HUDEP-2 (cell line): ENCODE measurements at regions not wholly inside any gene's neighbourhood (a gene's known extent, or its start where the extent isn't known, plus 50 kb on each side); places are given as distances from the start of the nearest gene placed in this dataset.
A peak's percentile ranks its signal among the peaks of the same experiment; 100 is the strongest.
"Not testable (repeated sequence)": the region's sequence is repeated elsewhere in the genome, so short reads cannot be mapped to it uniquely, and the experiment has no call there.

Experiments used
- DNase-seq, 76 experiments: peaks; one replicate each; lab custom pipeline; 2025; ENCODE audit not compliant: unreplicated experiment in 76 of 76; lab: John Stamatoyannopoulos, UW

- DNase-seq = no peak
Observed at GRCh38 chr2:88857274-88857741, 165.8 kb downstream of the RPIA start.

DNA sequence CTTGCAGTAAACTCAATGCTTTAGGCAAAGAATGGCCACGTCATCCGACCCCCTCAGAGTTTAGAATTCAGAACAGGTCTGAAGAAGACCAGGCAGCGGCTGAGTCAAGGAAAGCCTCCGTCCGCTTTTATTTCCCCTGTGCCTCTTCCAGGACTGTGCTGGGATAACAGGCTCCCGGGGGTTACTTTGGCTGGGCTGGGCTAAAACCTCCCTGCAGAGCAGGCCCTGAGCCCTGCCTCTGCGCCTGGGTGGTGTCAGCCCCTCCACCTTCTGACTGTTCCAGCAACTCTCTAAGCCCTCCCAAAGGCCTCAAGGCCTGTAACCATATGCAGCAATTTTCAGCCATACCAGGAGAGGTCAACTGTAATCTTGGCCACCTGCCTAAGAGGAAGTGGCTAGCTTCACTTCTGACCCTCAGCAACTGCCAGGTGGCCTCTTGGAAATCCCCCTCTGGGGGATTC lies 166.5 kb downstream of the RPIA start:
- peak in 8 of 76 experiments; percentile 10 to 46 (median 22) for DNase-seq

DNA sequence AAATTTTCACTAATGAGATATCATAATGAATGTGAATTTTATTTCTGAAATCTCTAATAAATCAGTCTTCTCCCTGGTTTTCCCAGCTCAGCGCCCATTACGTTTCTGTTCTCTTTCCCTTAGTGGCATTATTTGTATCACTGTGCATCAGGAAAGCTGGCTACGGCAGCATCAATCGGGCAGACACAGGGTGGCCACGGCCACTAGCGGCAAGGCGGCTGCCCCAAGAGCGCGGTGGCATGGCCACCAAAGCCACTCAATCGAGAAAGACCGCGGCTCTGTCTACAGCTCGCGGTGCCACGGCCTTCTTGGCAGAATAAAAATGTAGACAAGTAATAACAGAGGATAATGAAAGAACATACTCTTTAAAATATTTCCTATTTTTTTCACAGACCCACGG lies 168.0 kb downstream of the RPIA start:
- DNase-seq = no peak

DNA sequence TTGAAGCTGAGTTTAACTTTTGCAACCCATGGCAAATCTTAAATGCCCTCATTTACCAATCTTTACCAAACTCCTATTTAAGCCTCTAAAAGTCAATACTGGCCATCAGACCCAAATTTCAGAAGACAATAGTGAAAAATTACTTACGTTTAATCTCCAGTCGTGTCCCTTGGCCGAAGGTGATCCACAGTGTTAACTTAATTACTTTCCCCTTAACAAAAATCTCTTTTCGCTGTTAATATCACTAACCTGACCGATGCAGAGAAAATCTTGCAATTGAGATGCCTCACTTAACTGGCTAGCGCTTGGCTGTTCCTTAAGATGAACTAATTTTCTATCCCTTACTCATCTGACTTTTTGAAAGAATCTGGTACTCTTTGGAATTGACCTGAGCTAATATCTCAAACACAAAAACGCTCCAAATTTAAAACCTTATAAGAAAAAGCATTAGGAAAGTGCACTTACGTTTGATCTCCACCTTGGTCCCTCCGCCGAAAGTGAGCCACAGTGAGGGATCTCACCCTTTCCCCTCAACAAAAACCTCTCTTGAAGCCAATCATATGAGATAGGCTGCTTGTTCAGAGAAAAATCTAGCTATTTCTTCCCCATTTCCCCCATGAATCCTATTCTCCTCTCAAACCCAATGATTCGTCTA lies 169.1 kb downstream of the RPIA start:
- no peak for DNase-seq

- no peak for DNase-seq
Observed at GRCh38 chr2:88865801-88866371, 174.4 kb downstream of the RPIA start.

GRCh38 chr2:88866756-88867155 lies 175.3 kb downstream of the RPIA start:
- DNase-seq = peak in 30 of 76 experiments; percentile 2 to 58 (median 23)

GRCh38 chr2:88868861-88869260 lies 177.4 kb downstream of the RPIA start:
- DNase-seq = no peak

DNA sequence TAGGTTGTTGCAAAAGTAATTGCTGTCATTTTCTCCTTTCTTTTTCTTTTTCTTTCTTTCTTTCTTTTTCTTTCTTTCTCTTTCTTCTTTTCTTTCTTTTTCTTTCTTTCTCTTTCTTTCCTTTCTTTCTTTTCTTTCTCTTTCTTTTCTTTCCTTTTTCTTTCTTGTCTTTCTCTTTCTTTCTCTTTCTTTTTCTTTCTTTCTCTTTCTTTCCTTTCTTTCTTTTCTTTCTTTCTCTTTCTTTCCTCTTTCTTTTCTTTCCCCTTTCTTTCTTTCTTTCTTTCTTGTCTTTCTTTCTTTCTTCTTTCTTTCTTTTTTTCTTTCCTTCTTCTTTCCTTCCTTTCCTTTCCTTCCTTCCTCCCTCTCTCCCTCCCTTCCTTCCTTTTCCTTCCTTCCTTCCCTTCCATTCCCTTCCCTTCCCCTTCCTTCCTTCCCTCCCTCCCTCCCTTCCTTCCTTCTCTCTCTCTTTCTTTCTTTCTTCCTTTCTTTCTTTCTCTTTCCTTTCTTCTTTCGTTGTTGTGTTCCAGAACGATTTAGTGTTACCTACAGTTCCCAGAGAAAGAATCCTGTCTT lies 178.9 kb downstream of the RPIA start:
- DNase-seq = no peak

DNA sequence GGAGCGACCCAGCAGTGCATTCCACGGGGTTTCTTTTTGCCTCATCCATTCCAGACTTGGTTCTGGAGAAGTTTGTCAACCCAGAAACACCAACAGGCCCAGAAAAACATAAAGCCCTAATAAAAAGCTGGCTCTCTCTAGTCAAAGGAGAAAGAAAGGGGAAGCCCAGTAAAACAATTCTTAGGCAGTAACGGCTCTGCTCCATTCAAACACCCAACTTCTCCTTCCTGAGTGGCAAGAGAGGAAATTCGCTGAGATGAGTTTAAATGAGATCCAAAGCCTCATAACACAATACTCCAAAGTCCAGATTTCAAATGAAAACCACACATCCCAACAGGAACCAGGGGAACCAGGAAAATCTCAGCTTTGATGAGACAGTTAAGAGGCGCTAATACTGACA lies 179.9 kb downstream of the RPIA start:
- DNase-seq = no peak

GRCh38 chr2:88873620-88874019 lies 182.1 kb downstream of the RPIA start:
- no peak for DNase-seq

DNA sequence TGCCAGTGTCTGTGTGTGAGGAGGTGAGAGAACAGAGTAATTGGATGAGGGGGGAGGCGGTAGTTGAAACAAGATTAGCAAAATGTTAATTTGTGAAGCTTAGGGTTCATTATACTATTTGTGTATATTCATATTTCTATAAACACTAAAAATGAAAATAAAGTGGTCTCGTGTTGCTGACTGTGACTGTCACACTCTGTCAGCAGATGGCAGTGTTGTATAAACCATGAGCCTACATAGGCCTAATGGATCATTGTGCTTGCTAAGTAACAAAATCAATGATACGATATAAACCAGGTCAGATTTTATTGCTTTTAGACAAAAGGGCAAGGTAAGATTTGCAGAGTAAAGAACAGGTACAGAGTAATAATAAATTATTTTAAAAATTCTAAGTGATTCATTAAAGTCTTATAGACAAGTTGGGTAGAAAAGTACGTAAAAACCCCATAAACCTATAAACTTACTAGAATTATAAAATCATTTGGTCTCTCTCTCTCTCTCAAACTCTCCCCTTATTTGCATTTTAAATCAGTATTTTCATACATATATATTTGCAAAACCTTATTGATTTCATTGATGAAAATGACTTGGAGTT lies 182.7 kb downstream of the RPIA start:
- DNase-seq = peak in 31 of 76 experiments; percentile 6 to 61 (median 38)

DNA sequence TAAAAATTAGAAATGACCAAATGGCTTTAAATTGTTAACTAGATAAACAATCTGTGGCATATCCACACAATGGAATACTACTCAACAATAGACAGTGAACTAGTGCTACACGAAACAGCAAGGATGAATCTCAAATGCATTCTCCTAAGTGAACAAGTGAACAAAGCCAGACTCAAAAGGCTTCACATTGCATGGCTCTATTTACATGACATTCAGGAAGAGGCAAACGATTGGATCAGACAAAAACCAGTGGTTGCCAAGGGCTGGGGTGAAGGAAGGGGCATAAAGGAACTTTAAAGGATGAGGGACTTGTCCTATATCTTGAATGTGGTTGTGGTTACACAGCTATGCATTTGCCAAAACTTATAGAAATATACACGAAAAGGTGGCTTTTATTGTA lies 184.3 kb downstream of the RPIA start:
- peak in 1 of 76 experiments; percentile 2 for DNase-seq

DNA sequence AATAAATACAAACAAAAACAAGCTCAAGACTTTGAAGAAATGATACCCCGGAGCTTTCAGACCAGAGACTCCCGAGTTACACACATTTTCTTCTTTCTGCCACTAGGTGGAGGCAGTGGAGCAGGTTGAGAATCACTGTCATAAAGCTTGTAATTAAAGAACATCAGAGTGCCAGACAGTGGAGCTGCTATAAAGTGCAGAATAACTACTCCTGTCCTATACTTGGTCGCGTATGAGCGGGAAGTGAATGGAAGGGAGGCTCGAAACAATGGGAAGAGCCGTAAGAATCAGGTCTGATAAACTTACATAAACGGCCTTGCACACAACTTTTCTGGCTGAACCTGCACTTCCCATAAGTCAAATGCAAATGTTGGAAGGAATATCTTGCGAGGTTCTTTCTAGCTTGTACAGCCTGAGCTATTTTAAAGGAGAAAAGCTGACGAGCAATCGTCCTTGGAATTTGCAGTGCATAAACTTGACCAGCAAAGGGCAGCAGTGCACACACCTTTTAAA lies 189.0 kb downstream of the RPIA start:
- DNase-seq = peak in 29 of 76 experiments; percentile 2 to 60 (median 21)

DNA sequence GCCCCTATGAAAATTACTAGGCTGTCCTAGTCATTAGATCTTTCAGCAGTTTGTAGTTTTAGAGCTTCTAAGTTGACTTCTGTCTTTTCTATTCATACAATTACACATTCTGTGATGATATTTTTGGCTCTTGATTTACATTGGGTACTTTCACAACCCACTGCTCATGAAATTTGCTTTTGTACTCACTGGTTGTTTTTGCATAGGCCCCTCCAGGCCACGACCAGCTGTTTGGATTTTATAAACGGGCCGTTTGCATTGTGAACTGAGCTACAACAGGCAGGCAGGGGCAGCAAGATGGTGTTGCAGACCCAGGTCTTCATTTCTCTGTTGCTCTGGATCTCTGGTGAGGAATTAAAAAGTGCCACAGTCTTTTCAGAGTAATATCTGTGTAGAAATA lies 193.8 kb downstream of the RPIA start:
- DNase-seq = no peak

DNA sequence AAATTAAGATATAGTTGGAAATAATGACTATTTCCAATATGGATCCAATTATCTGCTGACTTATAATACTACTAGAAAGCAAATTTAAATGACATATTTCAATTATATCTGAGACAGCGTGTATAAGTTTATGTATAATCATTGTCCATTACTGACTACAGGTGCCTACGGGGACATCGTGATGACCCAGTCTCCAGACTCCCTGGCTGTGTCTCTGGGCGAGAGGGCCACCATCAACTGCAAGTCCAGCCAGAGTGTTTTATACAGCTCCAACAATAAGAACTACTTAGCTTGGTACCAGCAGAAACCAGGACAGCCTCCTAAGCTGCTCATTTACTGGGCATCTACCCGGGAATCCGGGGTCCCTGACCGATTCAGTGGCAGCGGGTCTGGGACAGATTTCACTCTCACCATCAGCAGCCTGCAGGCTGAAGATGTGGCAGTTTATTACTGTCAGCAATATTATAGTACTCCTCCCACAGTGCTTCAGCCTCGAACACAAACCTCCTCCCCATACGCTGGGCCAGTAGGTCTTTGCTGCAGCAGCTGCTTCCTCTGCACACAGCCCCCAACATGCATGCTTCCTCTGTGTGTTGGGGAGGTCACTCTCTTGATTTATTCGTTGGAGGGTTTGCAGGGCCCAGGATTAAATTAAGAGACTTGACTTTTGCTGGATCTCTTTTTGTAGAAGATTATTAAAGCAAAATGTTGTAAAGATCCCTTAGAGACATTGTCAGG lies 194.4 kb downstream of the RPIA start:
- DNase-seq = no peak

- DNase-seq = not testable (repeated sequence)
Observed at GRCh38 chr2:88887466-88887865, 196.0 kb downstream of the RPIA start.

DNA sequence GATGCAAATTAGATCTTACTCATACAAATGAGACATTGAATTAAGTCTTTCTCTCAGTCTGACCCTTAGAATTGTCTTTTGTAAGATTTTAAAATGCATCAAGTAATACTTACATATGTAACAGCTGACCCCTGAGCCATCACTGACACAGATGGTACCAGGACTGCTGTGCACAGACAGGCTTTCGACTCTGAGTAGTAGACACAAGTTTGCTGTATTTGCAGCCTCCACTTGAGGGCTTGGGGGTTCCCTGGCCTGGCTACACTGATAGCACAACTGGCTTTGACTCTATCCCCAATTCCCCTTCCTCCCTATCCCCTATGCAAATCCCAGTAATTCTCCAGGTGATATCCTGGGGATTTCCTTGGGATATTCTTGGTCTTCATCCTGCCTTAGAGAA lies 200.7 kb downstream of the RPIA start:
- DNase-seq = no peak

DNA sequence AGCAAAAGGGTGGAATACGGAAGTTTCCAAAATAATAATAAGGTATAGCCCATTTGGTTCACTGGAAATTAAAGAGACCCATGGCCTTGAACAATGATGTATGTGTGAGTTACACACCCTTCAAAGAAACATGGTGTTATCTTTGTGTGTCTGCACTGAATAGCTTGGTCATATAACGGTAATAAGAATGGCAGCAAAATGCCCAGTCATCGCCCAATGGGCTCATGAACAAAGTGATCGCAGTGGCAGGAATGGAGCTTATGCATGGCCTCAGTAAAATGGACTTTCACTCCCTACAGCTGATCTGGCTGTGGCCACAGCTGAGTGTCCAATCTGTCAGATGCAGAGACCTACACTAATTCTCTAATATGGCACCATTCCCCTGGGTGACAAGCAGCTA lies 201.3 kb downstream of the RPIA start:
- DNase-seq = no peak

DNA sequence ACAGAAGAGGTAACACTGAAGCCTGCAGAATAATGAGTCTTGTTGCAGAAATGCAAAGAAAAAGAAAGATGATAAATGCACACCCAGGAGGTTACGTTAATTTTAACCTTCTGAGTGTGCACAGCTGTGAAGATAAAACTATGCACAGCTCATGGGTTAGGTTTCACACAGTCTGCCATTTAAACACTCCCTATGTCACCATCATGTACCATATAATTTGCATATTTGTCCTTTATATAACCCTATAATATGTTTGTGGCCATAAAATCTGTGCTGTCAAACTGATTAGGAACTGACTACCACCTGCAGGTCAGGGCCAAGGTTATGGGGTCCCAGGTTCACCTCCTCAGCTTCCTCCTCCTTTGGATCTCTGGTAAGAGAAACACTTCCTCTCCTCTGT lies 205.5 kb downstream of the RPIA start:
- DNase-seq = no peak

GRCh38 chr2:88897715-88898114 lies 206.2 kb downstream of the RPIA start:
- DNase-seq = no peak
